Fibroblast of skin of left biceps (primary cell): ENCODE measurements at regions not wholly inside any gene's neighbourhood (a gene's known extent, or its start where the extent isn't known, plus 50 kb on each side); places are given as distances from the start of the nearest gene placed in this dataset.

Source experiments
- DNase-seq, 2 experiments: peaks; one replicate each; pipeline ENCODE4 v3.0.0-alpha.2; 2013; ENCODE audit warnings: low read depth in 2 of 2

GRCh38 chr5:89729623-89730301, 679.8 kb downstream of the CETN3 start:
- DNase-seq, result no peak

GRCh38 chr5:89728750-89729149, 680.8 kb downstream of the CETN3 start:
- DNase-seq, result no peak

DNA sequence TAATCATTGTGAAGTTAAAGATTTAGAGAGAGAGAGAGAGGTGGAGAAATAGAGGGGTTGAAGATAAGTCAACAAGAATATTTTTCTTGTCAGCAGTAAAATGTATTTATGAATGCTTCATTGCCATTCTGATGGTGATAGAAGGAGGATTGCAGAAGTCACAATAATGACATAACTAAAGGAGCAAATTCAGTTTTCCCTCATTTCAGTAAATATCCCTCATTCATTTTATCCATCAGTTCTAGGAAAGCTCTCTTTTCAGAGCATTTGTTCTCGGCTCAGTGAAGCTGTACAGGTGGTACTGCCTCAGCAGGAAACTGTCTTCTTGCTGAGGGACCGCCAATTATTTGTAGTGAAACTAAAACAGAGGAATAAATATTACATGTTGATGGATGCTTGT, 681.4 kb downstream of the CETN3 start:
- DNase-seq, result no peak

DNA sequence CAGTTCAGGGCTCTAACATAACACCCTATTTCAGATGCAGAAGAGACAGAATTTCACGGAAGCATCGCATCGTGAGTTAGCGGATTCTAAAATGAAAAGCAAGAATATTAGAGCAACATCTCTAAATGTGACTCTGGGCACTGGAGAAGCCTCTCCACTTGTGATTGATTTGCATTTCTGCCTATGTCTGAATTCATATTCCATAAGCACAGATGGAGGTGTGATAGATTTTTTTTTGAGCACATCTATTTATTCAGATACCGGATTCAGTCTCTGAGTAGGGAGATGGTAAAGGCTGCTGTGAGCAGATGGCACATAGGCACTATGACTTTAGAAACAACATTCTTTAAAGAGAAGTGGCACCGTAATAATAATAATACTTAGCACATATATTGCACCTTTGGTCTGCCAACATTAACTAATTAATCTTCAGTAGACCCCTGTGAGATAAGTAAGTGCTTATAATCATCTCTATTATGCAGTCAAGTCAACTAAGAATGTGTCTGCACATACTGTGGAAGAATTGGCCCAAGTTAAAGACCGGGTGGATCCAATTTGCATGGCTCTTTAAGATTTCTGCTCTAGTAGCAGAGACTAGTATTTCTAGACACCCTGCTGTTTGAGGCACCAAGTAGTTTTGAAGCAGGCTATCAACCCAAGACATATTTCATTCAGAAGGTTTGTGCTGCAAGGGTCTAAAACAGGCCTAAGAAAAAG, 685.0 kb downstream of the CETN3 start:
- no peak for DNase-seq

DNA sequence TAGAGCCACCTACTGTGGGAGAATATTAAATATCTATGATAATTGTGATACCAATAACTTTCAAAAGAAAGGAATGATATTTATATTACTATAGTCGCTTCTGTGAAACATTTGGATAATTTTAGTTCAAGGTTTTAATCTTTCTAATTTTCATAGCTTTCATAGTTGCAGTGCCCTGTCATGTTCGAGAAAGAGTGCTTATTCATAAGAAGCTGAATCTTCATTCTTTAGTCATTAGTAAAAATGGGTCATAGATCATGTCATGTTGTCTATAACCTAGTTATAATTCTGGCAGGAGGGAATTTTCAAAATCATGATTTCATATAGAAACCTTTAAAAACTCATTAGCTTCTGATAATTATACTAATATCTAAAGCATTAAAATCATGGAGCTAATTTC, 685.6 kb downstream of the CETN3 start:
- no peak for DNase-seq

- no peak for DNase-seq
These were observed 687.0 kb downstream of the CETN3 start for GRCh38 chr5:89722538-89722937.

DNA sequence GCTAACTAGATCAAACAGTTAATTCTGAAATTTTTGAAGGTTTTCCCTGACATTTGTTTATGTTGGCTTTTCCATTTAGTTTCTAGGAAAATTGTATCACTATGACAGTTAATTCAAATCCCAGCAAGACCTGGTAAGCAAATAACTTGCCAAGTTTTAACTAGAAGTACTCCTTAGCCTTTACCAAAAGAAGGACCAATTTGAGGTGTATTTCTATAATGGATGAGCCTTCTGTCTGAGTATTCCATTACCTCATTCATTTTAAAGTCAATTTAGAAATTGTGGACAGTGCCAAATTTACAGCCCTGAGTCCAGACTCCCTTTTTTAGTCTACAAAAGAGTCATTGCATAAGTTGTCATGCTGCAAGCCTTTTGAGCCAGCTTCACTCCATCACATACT, 687.6 kb downstream of the CETN3 start:
- DNase-seq, result no peak

DNA sequence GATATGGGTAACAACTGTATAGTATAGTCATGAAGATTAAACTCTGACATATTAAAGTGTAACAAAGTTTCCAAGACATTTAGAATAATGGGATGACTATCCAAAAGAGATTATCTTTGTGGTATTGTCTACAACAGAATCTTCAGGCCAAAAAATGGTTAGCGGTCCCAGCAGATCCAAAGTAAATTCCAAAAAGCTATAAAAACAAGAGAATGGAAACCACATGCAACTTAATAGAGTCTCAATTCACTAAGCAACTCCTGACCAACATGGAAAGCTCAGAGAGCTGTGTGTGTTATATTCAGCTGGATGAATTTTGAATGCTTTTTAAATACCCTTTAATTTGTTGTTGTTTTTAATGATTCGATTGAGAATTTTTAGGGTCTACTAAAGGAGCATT, 688.2 kb downstream of the CETN3 start:
- DNase-seq, result no peak

GRCh38 chr5:89712134-89712700, 697.3 kb downstream of the CETN3 start:
- no peak for DNase-seq

GRCh38 chr5:89711526-89711925, 698.0 kb downstream of the CETN3 start:
- DNase-seq, result no peak

DNA sequence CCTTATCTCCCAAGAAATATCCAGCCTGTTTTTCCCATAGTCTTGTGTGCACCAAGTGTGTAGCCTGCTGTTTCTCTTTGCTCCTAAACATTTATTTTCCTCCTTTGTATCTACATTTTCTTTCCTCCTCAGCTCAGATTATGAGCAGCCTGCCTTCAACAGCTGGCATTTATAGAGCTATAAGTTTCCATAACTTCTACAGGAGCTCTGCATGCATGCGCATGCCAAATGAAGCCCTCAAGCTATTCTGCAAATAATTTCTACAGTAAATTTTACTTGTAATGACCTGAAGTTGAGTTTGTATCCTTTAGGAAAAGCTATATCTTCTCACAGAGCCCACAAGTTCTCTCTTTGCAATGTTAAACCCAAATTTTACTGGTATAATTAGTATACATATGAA, 699.5 kb downstream of the CETN3 start:
- no peak for DNase-seq

- DNase-seq, result no peak
These were observed 701.7 kb downstream of the CETN3 start for GRCh38 chr5:89707891-89708290.

GRCh38 chr5:89706731-89707130, 702.8 kb downstream of the CETN3 start:
- no peak for DNase-seq

- DNase-seq, result peak; percentile 80 to 83
These were observed 705.7 kb downstream of the CETN3 start for GRCh38 chr5:89703817-89704216.

- no peak for DNase-seq
These were observed 711.5 kb downstream of the CETN3 start for GRCh38 chr5:89698028-89698427.

DNA sequence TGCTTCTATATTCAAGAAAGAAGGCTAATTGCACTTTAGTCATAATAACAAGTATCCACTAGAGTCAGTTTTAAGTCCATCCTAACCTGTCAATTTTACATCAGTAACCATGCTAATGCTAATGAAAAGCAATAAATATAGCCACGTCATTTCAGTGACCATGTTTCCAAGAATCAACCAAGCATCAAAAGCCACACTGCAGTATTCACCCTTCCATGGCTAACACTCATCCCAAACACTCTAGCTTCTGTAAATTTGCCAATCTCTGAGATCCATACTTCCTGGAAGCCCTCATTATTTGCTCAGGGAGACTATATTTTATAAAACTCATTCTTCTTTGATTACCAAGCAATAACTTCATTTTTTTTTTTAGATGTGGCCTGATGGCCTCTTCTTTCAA, 712.0 kb downstream of the CETN3 start:
- no peak for DNase-seq

DNA sequence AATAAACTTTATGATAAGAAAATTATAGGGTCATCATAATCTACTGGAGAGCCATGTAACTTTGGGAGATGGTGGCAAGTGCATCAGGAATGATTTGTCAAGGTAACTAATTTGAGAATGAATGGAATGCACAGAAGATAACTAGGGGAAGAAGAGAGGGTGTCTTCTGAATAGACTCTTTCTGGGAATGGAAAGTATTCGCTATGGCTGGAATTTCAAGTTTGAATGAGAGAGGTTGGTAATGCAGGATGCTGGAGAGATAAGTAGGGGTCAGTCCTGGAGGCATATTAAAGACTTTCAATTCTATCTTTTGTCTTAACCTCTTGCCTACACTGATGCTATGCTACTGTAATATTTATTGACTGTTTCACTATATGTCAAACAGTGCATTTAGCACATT, 714.2 kb downstream of the CETN3 start:
- DNase-seq, result no peak

- DNase-seq, result peak in 1 of 2 experiments; percentile 14
These were observed 715.5 kb downstream of the CETN3 start for GRCh38 chr5:89694026-89694550.

DNA sequence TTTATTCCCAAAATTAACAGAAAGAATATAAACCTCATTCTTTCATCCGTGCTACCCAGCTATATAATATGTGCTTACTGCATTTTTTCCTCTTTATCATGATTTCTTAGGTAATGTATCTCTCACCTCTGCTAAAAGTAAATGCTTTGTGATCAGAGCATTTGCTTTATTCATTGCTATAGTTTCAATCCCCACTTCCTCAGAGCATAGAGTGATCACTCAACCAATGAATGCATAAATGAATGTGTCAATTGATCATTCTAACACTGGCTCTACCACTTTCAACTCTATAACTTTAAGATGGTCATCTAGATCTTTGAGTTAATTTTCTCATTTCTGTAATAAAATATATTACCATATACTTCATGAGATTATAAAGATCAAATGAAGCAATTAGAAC, 719.2 kb downstream of the CETN3 start:
- DNase-seq, result no peak

DNA sequence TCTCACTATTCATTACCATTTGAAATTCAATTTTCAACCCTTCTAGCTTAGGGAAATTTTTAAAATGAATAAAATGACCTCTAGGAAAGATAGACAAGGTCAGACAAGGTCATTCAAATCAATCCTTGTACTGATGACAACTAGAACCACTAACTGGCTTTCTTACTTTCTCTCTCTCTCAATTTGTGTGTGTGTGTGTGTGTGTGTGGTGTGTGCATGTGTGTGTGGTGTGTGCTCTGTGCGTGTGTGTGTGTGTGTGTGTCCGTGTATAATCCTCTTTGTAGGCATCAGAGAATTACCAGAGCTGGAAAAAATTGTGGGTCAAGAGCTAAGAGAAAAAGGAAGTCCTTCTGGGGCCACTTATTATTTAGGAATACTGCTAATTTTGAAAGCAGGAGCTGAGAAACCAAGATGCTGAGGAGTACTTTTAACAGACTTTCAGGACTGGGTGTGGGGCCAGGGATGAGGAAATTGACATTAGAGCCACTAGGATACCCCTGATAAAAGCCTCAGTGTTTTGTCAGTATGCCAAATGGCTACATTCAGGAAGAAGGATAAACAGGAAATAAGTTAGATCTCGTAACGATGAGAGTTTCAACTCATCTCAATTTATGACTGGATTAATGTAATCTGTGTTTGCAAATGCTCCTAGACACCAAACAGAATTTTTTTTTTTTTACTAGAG, 723.3 kb downstream of the CETN3 start:
- no peak for DNase-seq

GRCh38 chr5:89676634-89677033, 732.9 kb downstream of the CETN3 start:
- no peak for DNase-seq

DNA sequence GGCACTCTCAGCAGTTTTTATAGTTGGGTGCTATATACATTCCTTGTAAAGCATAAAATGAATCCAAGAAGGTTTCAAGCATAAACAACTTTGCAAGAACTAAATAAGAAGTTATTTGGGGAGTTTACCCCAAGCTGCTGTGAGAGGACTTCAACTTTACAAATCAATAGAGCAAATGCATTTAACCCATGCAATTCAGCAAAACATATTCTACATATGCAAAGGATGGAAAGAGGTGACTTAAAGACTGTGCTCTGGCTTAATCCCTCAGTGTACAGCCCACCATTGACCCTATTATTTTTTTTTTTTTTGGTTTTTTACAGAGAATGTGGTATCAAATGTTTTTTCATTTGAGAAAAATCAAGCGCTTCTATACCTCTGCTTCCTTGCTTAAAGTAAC, 736.5 kb downstream of the CETN3 start:
- no peak for DNase-seq
